HG02943 (cell line): ENCODE measurements at regions not wholly inside any gene's neighbourhood (a gene's known extent, or its start where the extent isn't known, plus 50 kb on each side); places are given as distances from the start of the nearest gene placed in this dataset.

Source experiments
- ATAC-seq: cut with Tn5 transposase; IDR thresholded peaks from one replicate; pipeline ENCODE4 v1.9.1; 2021; ENCODE audit warnings: mild to moderate bottlenecking, low read depth, moderate library complexity; ENCODE audit not compliant: unreplicated experiment

GRCh38 chr1:232524056-232524455 lies 105.9 kb downstream of the SIPA1L2 start:
- ATAC-seq, result no peak

GRCh38 chr1:232522189-232522588 lies 107.7 kb downstream of the SIPA1L2 start:
- ATAC-seq, result no peak

DNA sequence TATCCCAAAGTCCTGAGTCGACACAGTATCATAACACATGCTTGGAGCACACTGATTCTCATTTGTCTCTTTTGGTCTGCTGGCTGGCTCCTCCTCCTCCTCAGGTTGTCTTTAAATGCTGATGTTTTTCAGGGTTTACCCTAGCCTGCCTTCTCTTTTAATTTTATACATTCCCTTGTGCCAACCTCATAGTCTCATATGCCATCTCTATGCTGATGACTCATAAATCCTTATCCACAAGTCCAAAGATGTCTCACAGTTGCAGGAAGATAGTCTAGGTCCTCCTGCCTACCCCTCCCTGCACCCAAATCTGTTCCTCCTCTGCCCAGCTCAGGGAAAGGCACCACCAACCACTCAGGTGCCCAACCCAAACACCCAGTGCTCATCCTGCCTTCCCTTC lies 108.3 kb downstream of the SIPA1L2 start:
- no peak for ATAC-seq

DNA sequence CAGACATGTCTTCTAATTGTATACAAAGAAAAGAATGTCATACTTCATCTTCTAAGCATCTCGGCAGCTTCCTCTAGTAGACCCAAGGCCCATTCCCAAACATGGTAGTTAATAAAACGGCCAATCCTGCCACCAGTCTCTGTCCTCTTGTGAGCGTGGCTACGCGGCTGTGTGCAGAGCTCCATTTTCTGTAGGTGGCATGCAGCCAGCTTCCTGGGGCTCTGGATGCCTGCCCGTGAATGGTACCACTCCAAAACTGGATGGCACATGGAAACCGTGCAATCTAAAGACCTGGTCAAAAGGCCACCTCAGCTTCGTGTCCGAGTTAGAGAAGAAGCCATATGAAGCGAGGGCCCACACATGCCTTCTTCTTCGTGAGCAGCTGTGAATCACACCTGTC lies 110.7 kb downstream of the SIPA1L2 start:
- ATAC-seq, result no peak

DNA sequence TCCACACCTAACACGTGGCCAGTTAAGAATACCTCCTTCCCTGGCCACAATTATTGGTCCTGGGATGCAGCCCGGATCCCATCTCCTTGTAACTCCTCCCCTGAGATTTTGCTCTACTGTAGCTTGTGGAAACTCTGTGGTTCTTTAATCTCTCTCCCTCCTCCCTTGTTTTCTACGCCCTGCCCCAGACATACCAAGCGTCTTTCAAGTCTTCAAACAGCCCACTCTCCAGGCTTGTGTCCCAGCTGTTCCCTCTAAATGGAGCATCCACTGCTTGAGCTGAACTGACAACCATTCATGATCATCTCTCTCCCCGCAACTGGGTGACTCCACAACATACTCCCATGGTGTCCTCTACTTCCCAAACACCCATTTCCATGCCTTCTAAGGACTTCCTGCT lies 111.6 kb downstream of the SIPA1L2 start:
- ATAC-seq, result no peak

DNA sequence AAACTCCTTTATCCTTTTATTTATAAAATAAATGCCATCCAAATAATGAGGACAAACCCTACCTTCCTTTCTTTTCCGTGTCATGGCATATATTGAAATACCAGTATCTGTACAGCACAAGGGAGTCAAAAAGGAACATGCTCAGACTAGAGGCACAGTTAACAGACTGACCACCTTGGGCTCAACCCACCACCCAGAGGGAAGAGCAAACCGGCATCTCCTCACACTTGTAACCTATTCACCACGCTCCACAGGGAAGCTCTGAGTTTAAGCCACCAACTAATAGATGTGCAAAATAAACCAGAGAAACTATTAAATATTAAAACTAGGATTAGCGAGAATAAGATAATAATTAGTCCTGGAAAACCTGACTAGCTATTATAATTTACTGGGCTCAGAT lies 112.7 kb downstream of the SIPA1L2 start:
- no peak for ATAC-seq

DNA sequence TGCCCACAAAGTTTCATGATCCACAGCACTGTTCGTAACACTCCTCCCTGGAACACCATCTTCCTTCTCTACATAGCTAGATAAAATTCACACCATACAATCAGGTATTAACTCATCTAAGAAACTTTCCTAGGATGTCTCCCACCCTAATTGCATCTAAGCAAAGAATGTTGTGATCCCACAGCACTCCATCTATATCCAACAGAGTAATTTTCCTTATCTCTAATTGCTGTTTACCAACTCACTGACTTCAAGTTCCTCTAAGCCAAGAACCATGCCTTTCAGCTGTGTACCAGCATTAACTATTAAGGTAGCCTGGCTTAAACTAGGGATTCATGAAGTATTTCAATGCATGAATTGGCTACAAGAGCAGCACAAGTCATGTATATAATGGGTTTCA lies 114.2 kb downstream of the SIPA1L2 start:
- ATAC-seq, result no peak

DNA sequence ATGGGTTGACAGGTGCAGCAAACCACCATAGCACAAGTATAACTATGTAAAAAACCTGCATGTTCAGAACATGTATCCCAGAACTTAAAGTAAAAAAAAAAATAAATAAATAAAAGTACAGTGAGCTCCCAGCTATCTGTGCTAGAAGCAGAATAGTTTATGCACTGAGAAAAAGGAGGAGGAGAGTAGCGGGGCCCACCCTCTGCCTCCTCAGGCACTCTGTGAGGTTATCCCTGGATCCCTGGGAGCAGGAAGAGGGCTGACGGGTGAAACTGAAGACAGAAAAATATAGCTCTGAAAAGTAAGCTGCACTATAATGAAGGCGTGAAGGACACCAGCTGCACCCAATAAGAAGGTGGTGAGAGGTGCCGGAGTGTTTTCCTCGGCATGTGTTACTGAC lies 117.2 kb downstream of the SIPA1L2 start:
- no peak for ATAC-seq

GRCh38 chr1:232511172-232511571 lies 118.8 kb downstream of the SIPA1L2 start:
- no peak for ATAC-seq

- no peak for ATAC-seq
Observed at GRCh38 chr1:232510367-232511110, 119.4 kb downstream of the SIPA1L2 start.

- ATAC-seq, result no peak
Observed at GRCh38 chr1:232509570-232509969, 120.4 kb downstream of the SIPA1L2 start.

- ATAC-seq, result no peak
Observed at GRCh38 chr1:232508130-232508701, 121.7 kb downstream of the SIPA1L2 start.

- no peak for ATAC-seq
Observed at GRCh38 chr1:232507571-232507970, 122.4 kb downstream of the SIPA1L2 start.

DNA sequence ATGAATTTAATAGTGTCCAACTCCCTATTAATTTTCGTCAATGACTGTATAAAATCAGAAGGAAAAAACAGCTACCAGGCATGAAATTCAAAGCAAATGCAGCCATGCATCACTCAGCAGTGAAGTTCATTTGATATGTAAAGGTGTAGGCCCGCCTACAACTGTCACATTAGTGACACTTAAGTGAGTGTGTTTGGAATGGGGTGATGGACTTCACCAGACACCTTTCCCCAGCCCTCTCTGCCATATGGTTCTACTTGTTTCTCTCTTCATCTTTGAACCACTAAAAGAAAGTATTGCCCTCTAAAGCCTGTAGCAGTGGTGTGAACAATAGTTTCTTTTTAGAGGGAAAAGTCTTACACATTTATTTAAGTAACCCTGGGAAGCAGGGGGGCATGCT lies 124.0 kb downstream of the SIPA1L2 start:
- no peak for ATAC-seq

DNA sequence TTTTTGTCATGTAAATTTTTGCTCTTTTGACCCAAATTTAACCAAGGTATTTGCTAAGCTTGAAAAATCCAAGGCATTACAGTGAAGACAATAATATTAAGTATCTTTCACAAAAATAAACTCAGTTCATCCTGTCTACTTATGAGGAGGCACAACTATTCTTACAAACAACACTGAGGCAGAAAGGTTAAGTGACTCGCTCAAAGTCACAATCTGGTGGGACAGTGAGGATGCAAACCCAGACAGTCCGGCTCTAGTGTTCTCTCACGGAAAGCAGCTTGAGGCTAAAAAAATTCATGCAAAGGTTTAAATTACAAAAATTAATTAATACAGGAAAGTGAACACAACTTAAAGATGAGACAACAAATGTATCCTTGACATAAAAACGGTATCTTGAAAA lies 125.3 kb downstream of the SIPA1L2 start:
- ATAC-seq, result no peak

DNA sequence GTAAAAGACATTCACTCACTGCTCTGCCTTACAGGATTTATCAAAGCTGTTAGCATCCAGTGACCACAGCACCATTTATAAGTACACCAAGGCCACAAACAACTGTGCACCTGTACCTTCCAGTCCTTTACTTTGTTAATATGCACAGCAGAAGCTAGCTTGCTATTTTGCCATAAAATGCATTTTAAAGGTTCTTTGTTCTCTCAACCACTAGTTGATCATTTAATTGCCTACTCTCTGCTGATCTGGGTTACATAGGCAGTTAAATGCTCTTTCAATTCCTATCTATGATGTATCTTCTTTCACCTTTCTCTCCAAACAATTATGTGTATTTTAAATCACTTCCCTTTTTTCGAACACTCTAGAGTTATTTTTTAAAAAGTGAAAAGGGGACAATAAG lies 126.4 kb downstream of the SIPA1L2 start:
- no peak for ATAC-seq

GRCh38 chr1:232501854-232502253 lies 128.1 kb downstream of the SIPA1L2 start:
- ATAC-seq, result no peak

GRCh38 chr1:232499188-232499587 lies 130.7 kb downstream of the SIPA1L2 start:
- ATAC-seq, result no peak

GRCh38 chr1:232493869-232494268 lies 136.1 kb downstream of the SIPA1L2 start:
- ATAC-seq, result no peak

DNA sequence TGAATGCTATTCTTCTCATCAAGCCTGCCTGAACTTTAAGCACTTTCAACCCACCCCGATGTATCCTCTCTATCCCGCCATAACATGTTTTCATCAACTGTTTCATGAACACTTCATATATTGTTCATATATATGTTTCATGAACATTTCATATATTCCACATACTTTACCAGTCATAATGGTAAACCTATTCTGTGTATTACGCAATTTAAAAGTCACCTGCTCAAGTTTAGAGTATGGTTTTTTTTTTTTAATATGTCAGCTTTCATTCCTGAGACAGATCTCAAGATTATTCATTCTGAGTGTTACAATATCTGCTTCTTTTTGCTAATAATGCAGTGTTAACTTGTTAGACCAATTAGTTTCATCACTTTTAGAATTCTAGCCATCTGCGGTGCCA lies 140.7 kb downstream of the SIPA1L2 start:
- ATAC-seq, result no peak

DNA sequence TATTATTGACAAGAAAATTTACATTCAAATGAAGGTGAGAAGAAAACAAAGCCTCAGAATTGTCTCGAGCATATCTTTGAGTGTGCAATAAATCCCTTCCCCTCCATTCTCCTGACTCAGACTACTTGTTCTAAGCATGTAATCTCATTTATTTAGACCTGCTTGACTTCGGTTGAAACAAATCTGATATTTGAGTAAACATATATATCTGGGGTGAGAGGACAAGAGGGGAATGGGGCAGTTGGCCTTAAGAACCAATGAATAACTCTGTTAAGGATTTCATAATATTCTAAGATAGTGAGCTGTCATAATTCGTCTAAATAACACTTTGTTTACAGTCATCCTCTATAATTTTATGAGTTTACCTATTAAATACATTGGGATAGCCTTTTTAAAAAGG lies 142.7 kb downstream of the SIPA1L2 start:
- ATAC-seq, result no peak

DNA sequence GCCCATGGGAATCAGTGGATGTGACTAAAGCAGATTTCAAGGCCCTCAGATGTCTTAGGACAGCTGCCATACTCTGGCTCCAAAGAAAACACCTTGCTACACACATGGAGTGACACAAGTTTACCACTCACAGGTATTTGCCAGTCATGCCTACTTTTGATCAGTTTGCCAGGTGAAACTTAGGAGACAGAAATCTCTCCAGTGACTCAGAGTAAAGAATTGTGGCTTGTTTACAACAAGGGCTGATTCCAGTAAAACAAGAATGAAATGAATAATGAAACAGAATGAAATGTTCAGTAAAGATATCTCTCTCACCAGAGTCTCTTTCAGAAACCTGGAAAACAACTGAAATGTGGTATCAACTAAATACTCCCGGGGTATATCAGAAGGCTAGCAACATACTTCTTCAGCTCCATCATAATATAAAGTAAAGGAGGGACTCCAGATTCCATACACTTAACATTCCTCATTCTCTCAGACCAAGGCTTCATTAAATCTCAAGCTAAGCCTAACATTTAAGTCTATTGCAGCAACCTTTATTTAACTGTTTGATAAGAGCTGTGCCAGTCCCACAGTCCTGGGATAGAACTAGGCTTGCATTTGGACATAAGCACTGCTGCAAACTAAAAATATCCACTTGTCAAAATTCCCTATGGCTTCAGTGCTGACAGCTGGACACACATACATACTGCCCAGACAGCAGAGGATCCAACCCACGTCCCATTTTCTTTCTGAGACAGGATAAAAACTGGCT lies 143.3 kb downstream of the SIPA1L2 start:
- ATAC-seq, result no peak
